T1000 (cell line): ENCODE measurements at regions not wholly inside any gene's neighbourhood (a gene's known extent, or its start where the extent isn't known, plus 50 kb on each side); places are given as distances from the start of the nearest gene placed in this dataset.

Experiments
- DNase-seq: peaks from one replicate; lab custom pipeline; 2025; ENCODE audit warnings: mixed read lengths; lab: John Stamatoyannopoulos, UW

GRCh38 chr15:66945842-66946241, 119.6 kb upstream of the SMAD3 start:
- DNase-seq: no peak

DNA sequence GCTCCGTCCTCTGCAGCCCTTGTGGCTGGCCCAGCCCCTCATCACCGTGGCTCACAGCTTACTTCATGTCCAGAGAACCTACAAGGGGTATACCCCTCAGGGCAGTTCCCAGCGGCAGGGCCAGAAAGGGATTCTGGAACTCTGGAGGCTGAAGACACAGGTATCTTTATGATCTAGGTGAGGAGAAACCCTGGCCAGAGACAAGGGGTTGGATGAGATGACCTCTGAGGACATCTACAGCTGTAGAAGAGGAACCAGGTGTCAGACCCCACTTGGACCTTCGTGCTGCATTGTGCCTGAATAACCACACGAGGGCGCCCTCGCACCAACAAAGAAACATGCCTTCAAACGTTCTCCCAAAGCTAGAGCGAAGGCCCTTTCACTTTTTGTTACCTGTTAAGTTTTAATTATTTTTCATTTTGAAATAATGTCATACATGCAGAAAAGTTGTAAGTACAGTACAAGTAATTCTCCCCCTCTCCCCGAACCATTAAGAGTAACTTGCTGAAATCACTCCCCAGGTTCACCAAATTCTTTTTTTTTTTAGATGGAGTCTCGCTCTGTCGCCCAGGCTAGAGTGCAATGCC, 118.7 kb upstream of the SMAD3 start:
- DNase-seq: peak; percentile 57

- DNase-seq: no peak
Observed at GRCh38 chr15:66947471-66947870, 117.9 kb upstream of the SMAD3 start.

GRCh38 chr15:66948294-66948693, 117.1 kb upstream of the SMAD3 start:
- peak; percentile 42 for DNase-seq

GRCh38 chr15:66950114-66950513, 115.3 kb upstream of the SMAD3 start:
- DNase-seq: no peak

DNA sequence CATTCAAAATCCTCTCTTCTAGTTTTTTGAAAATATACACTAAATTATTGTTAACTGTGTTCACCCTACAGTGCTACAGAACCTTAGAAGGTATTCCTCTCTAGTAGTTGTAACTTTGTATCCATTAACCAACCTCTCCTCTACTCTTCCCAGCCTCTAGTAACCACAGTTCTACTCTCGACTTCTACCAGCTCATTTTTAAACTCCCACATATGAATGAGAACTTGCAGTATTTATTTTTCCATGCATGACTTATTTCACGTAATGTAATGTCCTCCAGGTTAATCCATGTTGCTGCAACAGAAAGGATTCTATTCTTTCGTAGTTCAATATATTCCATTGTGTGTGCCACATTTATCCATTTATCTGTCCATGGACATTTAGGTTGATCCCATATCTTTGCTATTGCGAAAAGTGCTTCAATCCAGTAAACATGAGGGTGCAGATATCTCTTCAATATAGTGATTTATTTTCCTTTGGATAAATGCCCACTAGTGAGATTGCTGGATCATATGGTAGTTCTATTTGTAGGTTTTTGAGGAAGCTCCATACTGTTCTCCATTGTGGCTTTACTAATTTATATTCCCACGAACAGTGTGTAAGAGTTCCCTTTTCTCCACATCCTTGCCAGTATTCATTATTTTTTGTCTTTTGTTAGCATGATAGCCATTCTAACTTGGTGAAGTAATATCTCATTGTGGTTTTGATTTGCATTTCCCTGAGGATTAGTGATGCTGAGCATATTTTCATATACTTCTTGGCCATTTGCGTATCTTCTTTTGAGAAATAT, 113.7 kb upstream of the SMAD3 start:
- no peak for DNase-seq

DNA sequence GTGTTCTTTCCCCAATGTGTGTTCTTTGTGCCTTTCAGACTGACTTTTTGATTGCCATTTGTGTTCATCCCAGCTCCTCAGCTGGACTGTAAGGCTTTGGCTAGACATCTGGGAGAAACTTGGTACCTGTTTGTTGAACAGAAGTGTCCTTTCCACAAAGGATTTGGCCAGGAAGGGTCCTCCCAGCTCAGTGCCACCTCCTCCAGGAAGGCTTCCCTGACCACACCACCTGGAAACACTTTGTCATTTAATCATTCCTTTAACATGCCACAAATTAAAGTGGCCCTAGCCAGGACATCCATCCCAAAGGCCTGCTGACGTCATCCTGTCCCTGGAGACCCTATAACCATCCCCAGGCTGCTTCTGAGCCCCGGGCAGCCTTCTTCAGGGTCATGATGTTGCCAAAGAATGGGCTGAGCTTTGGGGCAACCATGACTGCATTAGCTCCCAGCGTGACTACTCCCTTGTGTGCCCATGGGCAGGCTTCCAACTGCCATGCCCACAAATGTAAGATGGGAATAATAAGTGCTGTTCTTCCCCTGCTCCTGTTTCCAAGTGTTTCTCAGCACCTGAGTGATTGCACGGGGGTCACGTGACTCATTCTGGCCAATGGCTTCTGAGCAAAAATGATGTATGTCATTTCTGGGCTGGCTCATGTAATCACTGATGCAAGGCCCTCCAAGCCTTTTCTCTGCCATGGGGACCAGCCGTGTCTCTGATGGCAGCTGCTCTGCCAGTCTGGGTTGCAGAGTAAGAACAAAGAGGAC, 112.5 kb upstream of the SMAD3 start:
- no peak for DNase-seq

- DNase-seq: no peak
Observed at GRCh38 chr15:66953523-66954229, 111.7 kb upstream of the SMAD3 start.

- DNase-seq: no peak
Observed at GRCh38 chr15:66954601-66955000, 110.8 kb upstream of the SMAD3 start.

- no peak for DNase-seq
Observed at GRCh38 chr15:66955001-66955516, 110.3 kb upstream of the SMAD3 start.

- peak; percentile 13 for DNase-seq
Observed at GRCh38 chr15:66955871-66956585, 109.4 kb upstream of the SMAD3 start.

GRCh38 chr15:66956672-66957430, 108.6 kb upstream of the SMAD3 start:
- no peak for DNase-seq

- no peak for DNase-seq
Observed at GRCh38 chr15:66957431-66957720, 108.0 kb upstream of the SMAD3 start.

- no peak for DNase-seq
Observed at GRCh38 chr15:66959066-66959465, 106.3 kb upstream of the SMAD3 start.

- no peak for DNase-seq
Observed at GRCh38 chr15:66959875-66960274, 105.5 kb upstream of the SMAD3 start.

DNA sequence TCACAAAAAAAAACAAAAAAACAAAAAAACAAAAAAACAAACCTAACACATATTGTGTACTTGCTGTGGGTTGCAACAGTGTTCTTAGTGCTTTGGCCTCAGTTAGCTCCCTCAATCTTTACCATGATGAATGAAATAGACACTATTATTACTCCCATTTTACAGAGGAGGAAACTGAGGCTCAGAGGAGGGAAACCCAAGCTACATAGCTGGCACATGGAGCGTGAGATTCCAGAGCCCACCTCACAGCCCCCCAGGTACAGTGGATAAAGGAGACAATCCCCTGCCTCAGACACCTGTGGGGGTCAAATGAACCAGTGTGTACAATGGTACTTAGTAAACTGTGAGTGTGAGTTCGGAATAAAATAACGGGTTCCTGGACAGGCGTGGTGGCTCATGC, 104.9 kb upstream of the SMAD3 start:
- DNase-seq: no peak

DNA sequence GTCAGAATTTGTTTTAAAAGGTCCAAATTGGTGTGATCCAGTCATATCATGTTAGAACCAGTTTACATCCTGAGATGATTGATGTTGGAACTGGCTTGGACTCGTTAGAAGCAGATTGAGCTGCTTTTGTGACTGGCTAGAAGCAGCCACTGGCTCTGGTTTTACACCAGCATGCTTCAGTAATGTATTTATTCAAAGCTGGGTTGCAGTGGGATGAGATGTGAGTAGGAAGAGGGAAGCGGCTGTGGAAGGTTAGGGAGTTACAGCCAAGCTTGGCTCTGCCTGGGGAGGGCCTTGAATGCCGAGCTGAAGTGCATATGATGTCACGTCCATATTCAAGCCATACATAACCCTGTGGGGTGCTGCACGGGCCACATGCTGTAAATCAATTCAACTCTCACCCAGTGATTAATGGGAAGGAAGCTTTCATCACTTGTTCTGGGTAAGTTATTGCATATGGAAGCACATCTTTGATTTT, 104.0 kb upstream of the SMAD3 start:
- no peak for DNase-seq

- DNase-seq: no peak
Observed at GRCh38 chr15:66961901-66962300, 103.5 kb upstream of the SMAD3 start.

GRCh38 chr15:66962522-66962921, 102.9 kb upstream of the SMAD3 start:
- no peak for DNase-seq

- no peak for DNase-seq
Observed at GRCh38 chr15:66963084-66963483, 102.3 kb upstream of the SMAD3 start.

DNA sequence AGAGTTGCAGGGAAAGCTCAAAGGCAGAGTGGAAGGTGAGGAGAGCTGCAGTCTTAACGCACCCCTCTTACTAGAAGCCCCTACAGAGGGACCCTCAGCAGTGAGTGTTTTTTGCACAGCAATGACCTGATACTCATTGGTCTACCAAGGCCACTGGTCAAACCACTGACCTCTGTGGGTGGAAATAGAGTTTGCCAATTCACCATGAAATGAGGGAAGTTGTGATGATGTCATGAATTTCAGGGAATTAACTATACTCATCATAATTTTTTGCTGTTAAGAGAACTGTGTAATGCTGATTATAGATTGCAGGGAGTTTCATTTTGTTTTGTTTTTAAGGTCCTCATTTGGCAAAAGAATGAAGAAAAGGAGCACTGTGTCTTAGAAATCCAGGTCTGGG, 101.7 kb upstream of the SMAD3 start:
- DNase-seq: no peak
